ENCODE measurements at regions not wholly inside any gene's neighbourhood (a gene's known extent, or its start where the extent isn't known, plus 50 kb on each side); places are given as distances from the start of the nearest gene placed in this dataset.

DNA sequence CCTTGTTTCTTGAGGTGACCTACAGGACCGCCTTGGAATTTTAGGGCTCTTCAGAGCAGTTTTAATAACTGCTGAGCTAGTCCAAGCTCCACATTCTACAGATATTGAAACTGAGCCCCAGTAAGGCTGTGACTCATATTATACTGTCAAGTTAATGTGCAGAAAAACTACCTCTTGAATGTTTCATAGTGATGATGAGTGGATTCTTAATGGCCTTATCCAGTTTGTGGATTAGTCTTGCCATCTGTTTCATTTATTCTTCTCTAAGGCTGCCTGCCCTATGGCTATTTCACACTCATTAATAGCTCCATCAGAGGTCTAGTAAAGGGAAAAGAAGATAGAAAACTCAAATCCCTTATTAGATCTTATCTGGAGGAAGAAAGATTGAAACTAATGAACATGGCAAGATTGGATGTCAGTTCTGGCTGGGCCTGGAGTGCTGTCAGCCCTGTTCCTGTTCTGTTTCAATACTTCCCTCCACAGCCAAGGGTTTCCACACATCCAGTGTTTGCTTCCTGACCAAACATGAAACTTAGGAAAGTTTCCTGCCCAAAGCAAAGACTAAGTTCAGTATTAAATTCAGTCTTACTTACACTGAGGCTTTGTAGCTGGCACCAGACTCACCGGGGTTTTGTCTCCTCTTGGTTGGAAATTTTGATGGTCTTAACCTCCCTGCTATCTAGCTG, 215.6 kb upstream of the DMAC1 start:
- TF ChIP-seq, protein P1, sequence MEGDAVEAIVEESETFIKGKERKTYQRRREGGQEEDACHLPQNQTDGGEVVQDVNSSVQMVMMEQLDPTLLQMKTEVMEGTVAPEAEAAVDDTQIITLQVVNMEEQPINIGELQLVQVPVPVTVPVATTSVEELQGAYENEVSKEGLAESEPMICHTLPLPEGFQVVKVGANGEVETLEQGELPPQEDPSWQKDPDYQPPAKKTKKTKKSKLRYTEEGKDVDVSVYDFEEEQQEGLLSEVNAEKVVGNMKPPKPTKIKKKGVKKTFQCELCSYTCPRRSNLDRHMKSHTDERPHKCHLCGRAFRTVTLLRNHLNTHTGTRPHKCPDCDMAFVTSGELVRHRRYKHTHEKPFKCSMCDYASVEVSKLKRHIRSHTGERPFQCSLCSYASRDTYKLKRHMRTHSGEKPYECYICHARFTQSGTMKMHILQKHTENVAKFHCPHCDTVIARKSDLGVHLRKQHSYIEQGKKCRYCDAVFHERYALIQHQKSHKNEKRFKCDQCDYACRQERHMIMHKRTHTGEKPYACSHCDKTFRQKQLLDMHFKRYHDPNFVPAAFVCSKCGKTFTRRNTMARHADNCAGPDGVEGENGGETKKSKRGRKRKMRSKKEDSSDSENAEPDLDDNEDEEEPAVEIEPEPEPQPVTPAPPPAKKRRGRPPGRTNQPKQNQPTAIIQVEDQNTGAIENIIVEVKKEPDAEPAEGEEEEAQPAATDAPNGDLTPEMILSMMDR (IDR thresholded peaks at IDR 0.05) = no peak
- TF ChIP-seq POLR2A (IDR thresholded peaks at IDR 0.05) (no peak), POLR2AphosphoS5 (IDR thresholded peaks at IDR 0.05) (no peak)
